ENCODE measurements at regions not wholly inside any gene's neighbourhood (a gene's known extent, or its start where the extent isn't known, plus 50 kb on each side); places are given as distances from the start of the nearest gene placed in this dataset.

GRCh38 chr14:101225157-101226152 lies 321.9 kb upstream of the RTL1 start:
- Histone ChIP-seq H3K27ac (ENCODE audit: low read depth, low read length) (no peak overlapping the region), H4K20me1 (ENCODE audit: insufficient read depth, low read length) (no peaks in the 10 kb centered on the region), H3K4me2 (ENCODE audit: insufficient read depth, low read length) (no peak overlapping the region), H3K79me2 (ENCODE audit: insufficient read depth, low read length) (no peaks in the 10 kb centered on the region), H2AFZ (ENCODE audit: low read length) (no peak overlapping the region), H3K4me3 (ENCODE audit: insufficient read depth, low read length) (no peak overlapping the region), H3K36me3 (ENCODE audit: insufficient read depth, low read length) (no peaks in the 10 kb centered on the region), H3K4me1 (ENCODE audit: insufficient read depth, low read length) (no peaks in the 10 kb centered on the region), H3K9me3 (ENCODE audit: low read depth, low read length) (no peaks in the 10 kb centered on the region), H3K27me3 (ENCODE audit: insufficient read depth, low read length) (no peaks in the 10 kb centered on the region)
- no peak for DNase-seq (ENCODE audit: insufficient read length, low spot score, missing footprints)
- TF ChIP-seq, protein P1, sequence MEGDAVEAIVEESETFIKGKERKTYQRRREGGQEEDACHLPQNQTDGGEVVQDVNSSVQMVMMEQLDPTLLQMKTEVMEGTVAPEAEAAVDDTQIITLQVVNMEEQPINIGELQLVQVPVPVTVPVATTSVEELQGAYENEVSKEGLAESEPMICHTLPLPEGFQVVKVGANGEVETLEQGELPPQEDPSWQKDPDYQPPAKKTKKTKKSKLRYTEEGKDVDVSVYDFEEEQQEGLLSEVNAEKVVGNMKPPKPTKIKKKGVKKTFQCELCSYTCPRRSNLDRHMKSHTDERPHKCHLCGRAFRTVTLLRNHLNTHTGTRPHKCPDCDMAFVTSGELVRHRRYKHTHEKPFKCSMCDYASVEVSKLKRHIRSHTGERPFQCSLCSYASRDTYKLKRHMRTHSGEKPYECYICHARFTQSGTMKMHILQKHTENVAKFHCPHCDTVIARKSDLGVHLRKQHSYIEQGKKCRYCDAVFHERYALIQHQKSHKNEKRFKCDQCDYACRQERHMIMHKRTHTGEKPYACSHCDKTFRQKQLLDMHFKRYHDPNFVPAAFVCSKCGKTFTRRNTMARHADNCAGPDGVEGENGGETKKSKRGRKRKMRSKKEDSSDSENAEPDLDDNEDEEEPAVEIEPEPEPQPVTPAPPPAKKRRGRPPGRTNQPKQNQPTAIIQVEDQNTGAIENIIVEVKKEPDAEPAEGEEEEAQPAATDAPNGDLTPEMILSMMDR (IDR thresholded peaks at IDR 0.05; ENCODE audit: extremely low read depth, low read depth, low read length) = no peak

GRCh38 chr14:101226265-101226602 lies 322.7 kb upstream of the RTL1 start:
- Histone ChIP-seq H3K9me3 (ENCODE audit: low read depth, low read length) (no peaks in the 10 kb centered on the region), H3K27ac (ENCODE audit: low read depth, low read length) (no peak overlapping the region), H4K20me1 (ENCODE audit: insufficient read depth, low read length) (no peaks in the 10 kb centered on the region), H3K79me2 (ENCODE audit: insufficient read depth, low read length) (no peaks in the 10 kb centered on the region), H3K4me2 (ENCODE audit: insufficient read depth, low read length) (no peak overlapping the region), H3K4me1 (ENCODE audit: insufficient read depth, low read length) (no peaks in the 10 kb centered on the region), H3K4me3 (ENCODE audit: insufficient read depth, low read length) (no peak overlapping the region), H3K36me3 (ENCODE audit: insufficient read depth, low read length) (no peaks in the 10 kb centered on the region), H3K27me3 (ENCODE audit: insufficient read depth, low read length) (no peaks in the 10 kb centered on the region), H2AFZ (ENCODE audit: low read length) (no peak overlapping the region)
- TF ChIP-seq, protein P1 (IDR thresholded peaks at IDR 0.05; ENCODE audit: extremely low read depth, low read depth, low read length) = no peak
- no peak for DNase-seq (ENCODE audit: insufficient read length, low spot score, missing footprints)

- Histone ChIP-seq H3K36me3 (ENCODE audit: insufficient read depth, low read length) (no peaks in the 10 kb centered on the region), H4K20me1 (ENCODE audit: insufficient read depth, low read length) (no peaks in the 10 kb centered on the region), H3K4me3 (ENCODE audit: insufficient read depth, low read length) (no peak overlapping the region), H3K9me3 (ENCODE audit: low read depth, low read length) (no peaks in the 10 kb centered on the region), H3K4me1 (ENCODE audit: insufficient read depth, low read length) (no peaks in the 10 kb centered on the region), H3K4me2 (ENCODE audit: insufficient read depth, low read length) (no peak overlapping the region), H2AFZ (ENCODE audit: low read length) (no peak overlapping the region), H3K79me2 (ENCODE audit: insufficient read depth, low read length) (no peaks in the 10 kb centered on the region), H3K27me3 (ENCODE audit: insufficient read depth, low read length) (no peaks in the 10 kb centered on the region), H3K27ac (ENCODE audit: low read depth, low read length) (no peak overlapping the region)
- TF ChIP-seq, protein P1 (IDR thresholded peaks at IDR 0.05; ENCODE audit: extremely low read depth, low read depth, low read length) = no peak
- no peak for DNase-seq (ENCODE audit: insufficient read length, low spot score, missing footprints)
Observed at GRCh38 chr14:101226603-101227425, 323.3 kb upstream of the RTL1 start.
